ENCODE measurements at regions not wholly inside any gene's neighbourhood (a gene's known extent, or its start where the extent isn't known, plus 50 kb on each side); places are given as distances from the start of the nearest gene placed in this dataset.

DNA sequence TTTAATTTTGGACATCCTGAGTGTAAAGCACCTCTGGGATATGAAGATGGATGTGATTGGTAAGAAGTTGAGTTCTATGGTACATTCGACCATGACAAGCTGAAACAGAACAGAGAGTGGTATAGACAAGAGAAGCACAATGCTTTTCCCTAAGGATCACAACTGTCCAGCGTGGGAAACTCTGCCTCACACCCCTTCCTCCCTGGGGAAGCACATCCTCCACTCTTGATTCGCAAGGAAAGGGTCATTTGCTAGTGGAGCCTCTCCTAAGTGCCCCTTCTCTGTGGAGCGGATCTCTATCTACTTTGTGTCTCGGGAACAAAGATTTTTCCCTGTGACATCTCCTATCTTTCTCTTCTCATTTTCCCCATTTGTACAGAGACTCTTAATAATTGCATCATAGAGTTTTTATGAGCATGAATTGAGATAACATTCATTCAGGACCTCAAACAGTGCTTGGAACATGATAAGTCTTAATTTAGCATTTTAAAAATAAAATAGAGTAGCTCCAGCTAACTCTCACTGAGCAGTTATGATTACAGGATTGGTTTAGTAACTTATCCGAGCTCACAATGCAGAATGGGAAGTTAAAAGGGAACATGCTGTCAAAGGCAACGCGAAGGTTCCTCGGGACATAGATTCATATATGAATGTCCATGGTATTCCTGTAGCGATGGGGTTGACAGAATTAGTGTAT lies 775.2 kb downstream of the C6orf118 start:
- Histone ChIP-seq H2BK20ac (ENCODE audit: low read depth, low read length) (no peak overlapping the region), H2AK9ac (replicated peaks; ENCODE audit: low read depth, low read length, poor library complexity) (no peak overlapping the region), H3K4me3 (ENCODE audit: insufficient read depth, low read depth, low read length) (no peak overlapping the region), H2BK120ac (ENCODE audit: low read depth, low read length) (no peak overlapping the region), H3K9ac (ENCODE audit: low read depth, low read length) (no peak overlapping the region), H4K20me1 (ENCODE audit: insufficient read depth, low read length) (no peaks in the 10 kb centered on the region), H3K36me3 (ENCODE audit: control insufficient read depth, insufficient read depth, low read length) (no peaks in the 10 kb centered on the region), H4K5ac (ENCODE audit: low read depth, low read length) (no peak overlapping the region), H3K9me1 (ENCODE audit: insufficient read depth, low read length) (no peaks in the 10 kb centered on the region), H3K23ac (ENCODE audit: low read depth, low read length) (no peak overlapping the region), H3K56ac (ENCODE audit: extremely low read depth, insufficient read depth, low read length) (no peak overlapping the region), H2AK5ac (ENCODE audit: low read depth, low read length) (no peak overlapping the region), H2AFZ (replicated peaks; ENCODE audit: low read length, poor library complexity) (no peak overlapping the region), H3K9me3 (ENCODE audit: control insufficient read depth, insufficient read depth, low read length) (peaks cover 7% of the 10 kb centered on the region), H3K18ac (ENCODE audit: low read depth, low read length) (no peak overlapping the region), H3K14ac (replicated peaks; ENCODE audit: low read depth, low read length) (no peak overlapping the region), H3K4ac (ENCODE audit: low read depth, low read length) (no peak overlapping the region), H4K91ac (ENCODE audit: insufficient read depth, low read depth, low read length) (no peak overlapping the region), H2BK5ac (ENCODE audit: low read depth, low read length, poor library complexity, severe bottlenecking) (no peak overlapping the region), H3K79me1 (ENCODE audit: low read depth in 1 of 2, low read length in 2 of 2) (no peaks in the 10 kb centered on the region), H3K4me2 (ENCODE audit: low read depth, low read length) (no peak overlapping the region), H3K4me1 (ENCODE audit: control insufficient read depth, insufficient read depth, low read length) (no peaks in the 10 kb centered on the region), H3K27me3 (ENCODE audit: control insufficient read depth, insufficient read depth, low read length) (no peaks in the 10 kb centered on the region), H2BK15ac (ENCODE audit: low read depth, low read length) (no peak overlapping the region), H3K27ac (ENCODE audit: insufficient read depth, low read length) (no peak overlapping the region), H4K8ac (ENCODE audit: low read depth in 2 of 2, low read length in 2 of 2) (no peak overlapping the region)
- no CpG with 5 or more reads among the region's 10 CpGs for WGBS, 2 experiments (ENCODE audit: extremely low coverage in 2 of 2, insufficient read length in 1 of 2)
- CTCF ChIA-PET = no interaction called here
- ATAC-seq (ENCODE audit: low read depth) = no peak
- DNase-seq = no peak
- dilution Hi-C loops (cut with HindIII; ENCODE audit: low sequenced_read_pairs, unreplicated experiment) = no loop called here
- no TSS peak for BruUV-seq (replicated peaks)
- TF ChIP-seq RAD21 (IDR thresholded peaks at IDR 0.05; ENCODE audit: low read length) (no peak), RCOR1 (IDR thresholded peaks at IDR 0.05; ENCODE audit: insufficient replicate concordance, low read length) (no peak), CHD1 (IDR thresholded peaks at IDR 0.05; ENCODE audit: low read depth, low read length) (no peak), NFE2L2 (IDR thresholded peaks at IDR 0.05; ENCODE audit: low read depth, low read length) (no peak), CEBPB (IDR thresholded peaks at IDR 0.05; ENCODE audit: low read depth, low read length) (no peak), ELK1 (IDR thresholded peaks at IDR 0.05; ENCODE audit: borderline replicate concordance, low read depth, low read length) (no peak)
- intact Hi-C loops (cut with micrococcal nuclease) = no loop called here
- in situ Hi-C loops (cut with MboI; ENCODE audit: low sequenced_read_pairs) = no loop called here
- POLR2A ChIA-PET (ENCODE audit: unreplicated experiment) = no interaction called here

Data from IMR-90 (cell line).